Smooth muscle cell (in vitro differentiated cells): ENCODE measurements at regions not wholly inside any gene's neighbourhood (a gene's known extent, or its start where the extent isn't known, plus 50 kb on each side); places are given as distances from the start of the nearest gene placed in this dataset.

ENCODE experiments used
- DNase-seq: peaks from one replicate; lab custom pipeline; 2025; ENCODE audit not compliant: unreplicated experiment; lab: John Stamatoyannopoulos, UW
- H2AFZ ChIP-seq: fragments of 200-600 bp; sonication (generic); 2 replicates; pipeline ENCODE4 v1.6.0; 2016; ENCODE audit warnings: antibody characterized with exemption, low read depth, mild to moderate bottlenecking
- H3F3A ChIP-seq: fragments of 200-600 bp; sonication (generic); 2 replicates; pipeline ENCODE4 v1.6.0; 2017; ENCODE audit warnings: antibody characterized with exemption, low read depth
- H3K27ac ChIP-seq: fragments of 200-600 bp; sonication (generic); 2 replicates; pipeline ENCODE4 v1.5.1; 2016; ENCODE audit warnings: low read depth, mild to moderate bottlenecking
- H3K27me3 ChIP-seq: fragments of 200-600 bp; sonication (generic); 2 replicates; pipeline ENCODE4 v1.6.1; 2016; ENCODE audit warnings: low read depth, mild to moderate bottlenecking
- H3K36me3 ChIP-seq: fragments of 200-600 bp; sonication (generic); 2 replicates; pipeline ENCODE4 v1.5.1; 2016; ENCODE audit warnings: low read depth
- H3K4me1 ChIP-seq: fragments of 200-600 bp; sonication (generic); 2 replicates; pipeline ENCODE4 v1.5.1; 2016; ENCODE audit warnings: low read depth
- H3K4me2 ChIP-seq: fragments of 200-600 bp; sonication (generic); 2 replicates; pipeline ENCODE4 v1.6.0; 2016; ENCODE audit warnings: mild to moderate bottlenecking
- H3K4me3 ChIP-seq: fragments of 200-600 bp; sonication (generic); 2 replicates; pipeline ENCODE4 v1.5.1; 2016; ENCODE audit warnings: mild to moderate bottlenecking
- H3K79me2 ChIP-seq: fragments of 200-600 bp; sonication (generic); 2 replicates; pipeline ENCODE4 v1.6.0; 2016; ENCODE audit warnings: low read depth, mild to moderate bottlenecking
- H3K9ac ChIP-seq: fragments of 200-600 bp; sonication (generic); 2 replicates; pipeline ENCODE4 v1.6.0; 2016; ENCODE audit warnings: low read depth
- H3K9me3 ChIP-seq: fragments of 200-600 bp; sonication (generic); replicated peaks from 2 replicates; pipeline ENCODE4 v1.5.1; 2016; ENCODE audit warnings: low read depth
- H4K20me1 ChIP-seq: fragments of 200-600 bp; sonication (generic); 2 replicates; pipeline ENCODE4 v1.6.0; 2016; ENCODE audit warnings: low read depth
- CTCF ChIP-seq: fragments of 200-600 bp; sonication (generic); IDR thresholded peaks from 2 replicates; pipeline ENCODE4 v1.5.1; 2017; ENCODE audit warnings: borderline replicate concordance, mild to moderate bottlenecking, antibody characterized with exemption; ENCODE audit not compliant: insufficient read depth, poor library complexity, severe bottlenecking
- WGBS: methylation state at CpG from one replicate; pipeline ENCODE4 v1.1.7; 2016; ENCODE audit warnings: low lambda C conversion rate; 5-methylcytosine and 5-hydroxymethylcytosine counted together

GRCh38 chr9:104280711-104281110 is 186.6 kb downstream of the SMC2 start:
- Histone ChIP-seq H3K79me2 (no peaks in the 10 kb centered on the region), H4K20me1 (no peaks in the 10 kb centered on the region), H3K9me3 (no peaks in the 10 kb centered on the region), H3K4me2 (no peak overlapping the region), H3F3A (no peaks in the 10 kb centered on the region), H2AFZ (no peak overlapping the region), H3K4me1 (no peaks in the 10 kb centered on the region), H3K4me3 (no peak overlapping the region), H3K36me3 (no peaks in the 10 kb centered on the region), H3K27me3 (no peaks in the 10 kb centered on the region), H3K27ac (no peak overlapping the region), H3K9ac (no peak overlapping the region)
- 86% methylated on average over 1 of the region's 1 CpG for WGBS
- TF ChIP-seq CTCF, result no peak
- DNase-seq, result no peak

DNA sequence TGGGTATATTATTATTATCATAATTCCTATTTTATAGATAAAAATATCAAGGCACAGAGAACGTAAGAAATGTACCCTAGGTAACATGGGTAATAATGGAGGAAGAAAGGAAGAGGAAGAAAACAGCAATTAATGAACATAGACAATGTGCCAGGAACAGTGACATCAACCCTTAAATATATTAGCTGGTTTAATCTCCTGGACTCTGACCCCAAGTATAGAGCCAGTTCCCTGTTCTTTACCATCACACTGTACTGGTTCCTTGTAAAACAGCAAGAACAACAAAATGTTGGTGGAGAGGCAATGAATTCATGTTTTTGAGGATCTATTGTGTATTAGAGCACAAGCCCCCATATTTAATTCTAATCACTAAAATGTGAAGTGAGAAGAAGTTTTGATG is 192.1 kb downstream of the SMC2 start:
- H3K9ac ChIP-seq, result no peak overlapping the region
- H3K79me2 ChIP-seq, result no peaks in the 10 kb centered on the region
- H3K27me3 ChIP-seq, result no peaks in the 10 kb centered on the region
- H3K9me3 ChIP-seq, result no peaks in the 10 kb centered on the region
- H3K36me3 ChIP-seq, result no peaks in the 10 kb centered on the region
- 94% methylated on average over 1 of the region's 1 CpG for WGBS
- no peak overlapping the region for H3K27ac ChIP-seq
- no peak overlapping the region for H3K4me2 ChIP-seq
- H2AFZ ChIP-seq, result no peak overlapping the region
- H3K4me1 ChIP-seq, result no peaks in the 10 kb centered on the region
- no peak for DNase-seq
- H3F3A ChIP-seq, result no peaks in the 10 kb centered on the region
- TF ChIP-seq CTCF, result no peak
- no peaks in the 10 kb centered on the region for H4K20me1 ChIP-seq
- H3K4me3 ChIP-seq, result no peak overlapping the region

DNA sequence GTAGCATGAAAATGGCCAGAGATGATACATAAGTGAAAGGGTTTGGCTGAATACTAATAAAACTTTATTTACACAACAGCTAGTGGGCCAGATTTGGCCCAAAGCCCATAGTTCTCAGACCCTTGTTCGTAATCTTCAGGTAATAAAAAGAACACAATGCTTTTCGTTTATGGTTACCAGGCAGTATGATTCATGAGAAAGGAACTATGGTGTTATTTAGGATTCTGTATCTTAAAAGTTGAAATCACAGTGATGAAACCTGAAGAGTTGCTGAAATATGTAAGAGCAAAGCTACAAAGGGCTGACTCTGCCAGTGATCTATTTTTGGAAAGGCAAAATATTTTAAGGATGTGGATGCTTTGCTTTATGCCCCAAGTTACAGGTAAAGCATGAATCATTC is 192.7 kb downstream of the SMC2 start:
- Histone ChIP-seq H3K4me2 (no peak overlapping the region), H3K36me3 (no peaks in the 10 kb centered on the region), H3K27me3 (no peaks in the 10 kb centered on the region), H3F3A (no peaks in the 10 kb centered on the region), H3K27ac (no peak overlapping the region), H4K20me1 (no peaks in the 10 kb centered on the region), H2AFZ (no peak overlapping the region), H3K79me2 (no peaks in the 10 kb centered on the region), H3K4me3 (no peak overlapping the region), H3K9ac (no peak overlapping the region), H3K9me3 (no peaks in the 10 kb centered on the region), H3K4me1 (no peaks in the 10 kb centered on the region)
- TF ChIP-seq CTCF, result no peak
- no peak for DNase-seq
- WGBS, result 68% methylated on average over 2 of the region's 2 CpGs

DNA sequence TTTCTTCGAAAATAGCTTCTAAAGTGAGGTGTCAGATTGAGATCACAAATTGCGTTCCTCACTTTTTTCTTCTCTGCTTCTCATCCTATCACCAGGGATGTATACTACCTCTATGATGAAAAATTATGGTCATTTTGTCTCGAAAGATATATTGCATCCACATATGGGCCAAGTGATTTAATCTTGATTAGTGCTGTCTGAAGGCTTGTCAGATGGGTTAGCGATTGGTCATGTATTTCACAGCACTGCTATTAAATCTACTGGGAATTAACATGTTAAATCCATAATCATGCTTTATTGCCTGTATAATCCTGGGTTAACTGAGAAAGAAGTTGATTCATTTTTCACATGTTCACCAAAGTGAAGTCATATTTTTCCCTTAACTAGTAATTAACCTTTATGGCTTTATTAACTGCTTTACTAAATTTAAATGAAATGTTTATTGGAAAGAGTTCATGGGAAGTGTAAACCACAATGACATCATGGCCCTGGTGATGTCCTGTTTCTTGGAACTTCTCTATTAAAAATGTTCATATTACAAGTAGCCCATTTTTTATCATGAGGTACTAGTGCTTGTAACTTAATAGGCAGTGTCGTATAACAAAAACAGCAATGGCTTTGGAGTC is 193.3 kb downstream of the SMC2 start:
- Histone ChIP-seq H3K9me3 (no peaks in the 10 kb centered on the region), H4K20me1 (no peaks in the 10 kb centered on the region), H3K4me2 (no peak overlapping the region), H3K36me3 (no peaks in the 10 kb centered on the region), H2AFZ (no peak overlapping the region), H3K27me3 (no peaks in the 10 kb centered on the region), H3K4me1 (no peaks in the 10 kb centered on the region), H3K4me3 (no peak overlapping the region), H3F3A (no peaks in the 10 kb centered on the region), H3K79me2 (no peaks in the 10 kb centered on the region), H3K9ac (no peak overlapping the region), H3K27ac (no peak overlapping the region)
- DNase-seq, result no peak
- WGBS, result 86% methylated on average over 5 of the region's 5 CpGs
- TF ChIP-seq CTCF, result no peak
